Tibial nerve (tissue), 4 donors: ENCODE measurements at regions not wholly inside any gene's neighbourhood (a gene's known extent, or its start where the extent isn't known, plus 50 kb on each side); places are given as distances from the start of the nearest gene placed in this dataset.
"Not testable (repeated sequence)": the region's sequence is repeated elsewhere in the genome, so short reads cannot be mapped to it uniquely, and the experiment has no call there.

Experiments used
- DNase-seq, 2 donors: peaks; one replicate each; pipeline ENCODE4 v3.0.0-alpha.2; 2019; ENCODE audit warnings: low spot score in 2 of 2
- H3K27ac ChIP-seq, 4 donors: fragments of 200-600 bp; sonication (generic) in 3 of 4; one replicate each; pipeline ENCODE4 v1.5.1; 2017 to 2019; ENCODE audit warnings: mild to moderate bottlenecking in 1 of 4
- H3K27me3 ChIP-seq, 2 donors: fragments of 200-600 bp; sonication (generic) in 1 of 2; one replicate each; pipeline versions ENCODE4 v1.5.1 to v1.6.0; 2017 to 2019
- H3K36me3 ChIP-seq, 3 donors: fragments of 200-600 bp; sonication (generic); one replicate each; pipeline ENCODE4 v1.5.1; 2018 to 2019
- H3K4me1 ChIP-seq, 4 donors: fragments of 200-600 bp; sonication (generic) in 3 of 4; one replicate each; pipeline ENCODE4 v1.5.1; 2017 to 2019
- H3K4me3 ChIP-seq, 4 donors: fragments of 200-600 bp; sonication (generic) in 3 of 4; one replicate each; pipeline ENCODE4 v1.5.1; 2017 to 2019; ENCODE audit warnings: mild to moderate bottlenecking in 1 of 4, moderate library complexity in 1 of 4
- H3K9me3 ChIP-seq, 4 donors: fragments of 200-600 bp; sonication (generic) in 3 of 4; one replicate each; pipeline ENCODE4 v1.5.1; 2017 to 2019
- EP300 ChIP-seq, 2 donors: sonication (generic); formaldehyde crosslinking; IDR thresholded peaks; one replicate each; pipeline ENCODE4 v1.6.1; 2017; ENCODE audit warnings: antibody characterized with exemption in 2 of 2, mild to moderate bottlenecking in 1 of 2
- POLR2A ChIP-seq, 2 donors: fragments of 450-650 bp; IDR thresholded peaks; one replicate each; pipeline ENCODE4 v1.6.1; 2017; ENCODE audit warnings: antibody characterized with exemption in 2 of 2, mild to moderate bottlenecking in 2 of 2, moderate library complexity in 2 of 2
- WGBS, 2 donors: methylation state at CpG; one replicate each; pipeline ENCODE4 v1.1.5; 2018; 5-methylcytosine and 5-hydroxymethylcytosine counted together
- TF ChIP-seq, protein P1 (sequence below), 5 experiments: fragments of 200-600 bp in 3 of 5; fragments of 450-650 bp in 2 of 5; sonication (generic) in 3 of 5; IDR thresholded peaks; one replicate each; pipeline ENCODE4 v1.5.1; 2016 to 2019; ENCODE audit warnings: antibody characterized with exemption in 5 of 5, mild to moderate bottlenecking in 3 of 5, moderate library complexity in 2 of 5

DNA sequence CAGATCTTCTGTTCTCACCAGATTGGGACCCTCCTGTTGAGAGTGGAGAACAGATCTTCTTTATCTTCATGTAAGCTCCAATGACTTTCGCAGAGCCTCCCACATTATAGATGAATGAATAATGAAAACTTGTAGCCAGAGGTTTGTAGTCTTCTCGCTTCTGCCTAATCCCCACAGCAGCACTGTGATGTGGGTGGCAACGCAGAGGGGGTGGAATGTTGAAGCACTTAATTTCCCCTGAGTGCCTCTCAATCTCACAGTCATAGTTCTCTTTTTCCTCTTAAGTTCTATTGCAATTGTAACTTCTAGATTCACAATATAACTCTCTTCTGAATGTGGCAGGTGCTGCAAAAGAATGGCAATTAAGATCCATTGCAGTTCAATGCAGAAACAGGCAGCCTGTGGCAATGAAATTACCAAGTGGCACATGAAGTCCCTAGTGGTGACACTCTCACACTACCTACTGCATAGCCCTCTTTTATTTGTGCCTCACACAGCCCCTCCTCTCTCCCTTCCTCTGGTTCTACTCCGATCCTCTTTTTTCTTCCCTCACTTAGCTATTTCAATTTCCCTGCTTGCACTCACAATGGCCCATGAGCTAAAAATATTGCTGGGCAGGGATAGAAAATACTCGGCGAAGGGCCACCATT is 281.9 kb downstream of the UBE3D start:
- Histone ChIP-seq H3K4me1 (no peaks in the 10 kb centered on the region), H3K27me3 (no peaks in the 10 kb centered on the region), H3K27ac (no peak overlapping the region), H3K4me3 (no peak overlapping the region), H3K9me3 (no peaks in the 10 kb centered on the region), H3K36me3 (no peaks in the 10 kb centered on the region)
- TF ChIP-seq, protein P1, sequence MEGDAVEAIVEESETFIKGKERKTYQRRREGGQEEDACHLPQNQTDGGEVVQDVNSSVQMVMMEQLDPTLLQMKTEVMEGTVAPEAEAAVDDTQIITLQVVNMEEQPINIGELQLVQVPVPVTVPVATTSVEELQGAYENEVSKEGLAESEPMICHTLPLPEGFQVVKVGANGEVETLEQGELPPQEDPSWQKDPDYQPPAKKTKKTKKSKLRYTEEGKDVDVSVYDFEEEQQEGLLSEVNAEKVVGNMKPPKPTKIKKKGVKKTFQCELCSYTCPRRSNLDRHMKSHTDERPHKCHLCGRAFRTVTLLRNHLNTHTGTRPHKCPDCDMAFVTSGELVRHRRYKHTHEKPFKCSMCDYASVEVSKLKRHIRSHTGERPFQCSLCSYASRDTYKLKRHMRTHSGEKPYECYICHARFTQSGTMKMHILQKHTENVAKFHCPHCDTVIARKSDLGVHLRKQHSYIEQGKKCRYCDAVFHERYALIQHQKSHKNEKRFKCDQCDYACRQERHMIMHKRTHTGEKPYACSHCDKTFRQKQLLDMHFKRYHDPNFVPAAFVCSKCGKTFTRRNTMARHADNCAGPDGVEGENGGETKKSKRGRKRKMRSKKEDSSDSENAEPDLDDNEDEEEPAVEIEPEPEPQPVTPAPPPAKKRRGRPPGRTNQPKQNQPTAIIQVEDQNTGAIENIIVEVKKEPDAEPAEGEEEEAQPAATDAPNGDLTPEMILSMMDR (IDR thresholded peaks at IDR 0.05): no peak
- TF ChIP-seq POLR2A (IDR thresholded peaks at IDR 0.05): no peak
- no peak for TF ChIP-seq EP300 (IDR thresholded peaks at IDR 0.05)
- WGBS, 2 donors: 51 to 52% methylated on average over 6 of the region's 6 CpGs
- no peak for DNase-seq

DNA sequence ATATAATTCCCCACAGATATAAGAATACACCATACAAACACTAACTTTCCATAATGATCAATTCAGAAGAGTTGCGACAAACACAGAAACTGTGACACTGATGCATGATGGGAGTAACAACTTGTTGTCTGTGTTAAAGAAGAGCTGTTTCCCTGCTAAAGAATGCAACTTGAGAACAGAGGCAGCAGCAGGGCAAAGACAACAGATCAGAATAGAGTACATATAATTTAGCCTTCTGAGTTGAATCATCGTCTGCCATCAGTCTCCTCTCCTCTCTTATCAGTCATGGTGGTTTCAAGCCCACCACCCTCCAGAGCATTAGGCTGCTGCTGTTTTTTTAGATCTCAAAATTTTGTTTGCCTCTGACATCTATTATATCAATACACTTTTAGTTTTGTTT is 280.4 kb downstream of the UBE3D start:
- H3K27ac ChIP-seq: no peak overlapping the region
- H3K9me3 ChIP-seq: peaks cover 0 to 7% (median 0%) of the 10 kb centered on the region in 4 donors
- H3K36me3 ChIP-seq: no peaks in the 10 kb centered on the region
- no peaks in the 10 kb centered on the region for H3K27me3 ChIP-seq
- TF ChIP-seq, protein P1 (IDR thresholded peaks at IDR 0.05): no peak
- TF ChIP-seq POLR2A (IDR thresholded peaks at IDR 0.05): no peak
- no peak for TF ChIP-seq EP300 (IDR thresholded peaks at IDR 0.05)
- no peaks in the 10 kb centered on the region for H3K4me1 ChIP-seq
- WGBS, 2 donors: 59 to 60% methylated on average over 2 of the region's 2 CpGs
- DNase-seq: no peak
- no peak overlapping the region for H3K4me3 ChIP-seq

DNA sequence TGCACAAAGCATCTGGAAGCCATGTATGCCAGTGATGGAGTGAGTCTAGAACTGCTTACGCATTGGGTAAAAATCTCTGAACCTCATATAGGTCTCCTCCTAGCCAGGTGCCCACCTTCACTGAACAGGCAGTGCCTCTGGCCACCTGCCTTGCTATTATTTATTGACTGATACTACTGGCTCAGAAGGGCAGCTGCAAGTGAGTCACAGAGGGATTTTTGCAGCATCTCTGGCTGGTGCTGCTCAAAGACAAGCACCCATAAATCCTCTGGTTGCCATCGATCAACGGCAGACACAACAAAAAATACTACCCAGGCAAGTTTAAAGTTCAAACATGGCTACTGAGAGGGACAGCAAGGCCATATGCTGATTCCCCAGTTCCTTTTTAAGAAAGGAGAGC is 279.4 kb downstream of the UBE3D start:
- TF ChIP-seq EP300 (IDR thresholded peaks at IDR 0.05) (no peak), POLR2A (IDR thresholded peaks at IDR 0.05) (no peak)
- TF ChIP-seq, protein P1 (IDR thresholded peaks at IDR 0.05): no peak
- Histone ChIP-seq H3K36me3 (no peaks in the 10 kb centered on the region), H3K27me3 (no peaks in the 10 kb centered on the region), H3K27ac (no peak overlapping the region), H3K4me3 (no peak overlapping the region), H3K4me1 (no peaks in the 10 kb centered on the region), H3K9me3 (peaks cover 0 to 18% (median 0%) of the 10 kb centered on the region in 4 donors)
- 62 to 69% methylated on average over 3 of the region's 3 CpGs for WGBS, 2 donors
- DNase-seq: no peak

DNA sequence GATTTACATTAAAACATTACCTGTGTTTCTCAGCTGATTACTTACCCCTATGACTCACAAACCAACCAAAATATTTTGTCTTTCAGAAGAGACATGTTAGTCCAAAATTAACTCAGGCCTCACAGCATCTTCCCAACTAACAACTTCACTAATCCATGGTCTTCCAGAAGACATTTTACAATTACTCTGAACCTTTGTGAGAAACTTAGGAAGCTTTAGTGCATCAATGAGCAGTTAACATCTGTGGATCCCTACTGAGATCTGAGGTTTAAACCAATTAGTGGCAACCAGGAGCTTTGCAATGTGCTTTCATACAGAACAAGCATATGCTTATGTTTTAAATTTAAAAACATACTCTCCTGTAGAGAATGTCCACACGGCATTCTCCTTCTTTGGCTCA is 269.7 kb downstream of the UBE3D start:
- Histone ChIP-seq H3K36me3 (no peaks in the 10 kb centered on the region), H3K27ac (no peak overlapping the region), H3K4me1 (no peaks in the 10 kb centered on the region), H3K27me3 (no peaks in the 10 kb centered on the region), H3K4me3 (no peak overlapping the region), H3K9me3 (peaks cover 0 to 18% (median 0%) of the 10 kb centered on the region in 4 donors)
- DNase-seq: no peak
- TF ChIP-seq, protein P1 (IDR thresholded peaks at IDR 0.05): no peak
- TF ChIP-seq EP300 (IDR thresholded peaks at IDR 0.05): no peak
- no peak for TF ChIP-seq POLR2A (IDR thresholded peaks at IDR 0.05)
- 50 to 54% methylated on average over 1 of the region's 1 CpG for WGBS, 2 donors

DNA sequence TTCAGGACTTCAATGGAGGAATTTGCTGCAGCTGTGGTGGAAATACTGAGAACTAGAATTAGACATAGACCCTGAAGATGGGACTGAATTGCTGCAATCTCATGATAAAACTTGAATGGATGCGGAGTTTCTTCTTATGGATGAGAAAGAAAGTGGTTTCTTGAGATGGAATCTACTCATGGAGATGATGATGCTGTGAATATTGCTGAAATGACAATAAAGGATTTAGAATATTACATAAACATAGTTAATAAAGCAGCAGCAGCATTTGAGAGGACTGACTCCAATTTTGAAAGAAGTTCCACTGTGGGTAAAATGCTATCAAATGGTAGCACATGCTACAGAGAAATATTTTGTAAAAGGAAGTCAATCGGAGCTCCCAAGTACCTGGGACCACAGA is 264.6 kb downstream of the UBE3D start:
- H3K4me1 ChIP-seq: no peaks in the 10 kb centered on the region
- H3K9me3 ChIP-seq: peaks cover 0 to 26% (median 0%) of the 10 kb centered on the region in 4 donors
- no peak overlapping the region for H3K27ac ChIP-seq
- no peak overlapping the region for H3K4me3 ChIP-seq
- no peak for TF ChIP-seq POLR2A (IDR thresholded peaks at IDR 0.05)
- TF ChIP-seq EP300 (IDR thresholded peaks at IDR 0.05): no peak
- no peaks in the 10 kb centered on the region for H3K27me3 ChIP-seq
- no peak for DNase-seq
- H3K36me3 ChIP-seq: no peaks in the 10 kb centered on the region
- 93 to 97% methylated on average over 2 of the region's 2 CpGs for WGBS, 2 donors

DNA sequence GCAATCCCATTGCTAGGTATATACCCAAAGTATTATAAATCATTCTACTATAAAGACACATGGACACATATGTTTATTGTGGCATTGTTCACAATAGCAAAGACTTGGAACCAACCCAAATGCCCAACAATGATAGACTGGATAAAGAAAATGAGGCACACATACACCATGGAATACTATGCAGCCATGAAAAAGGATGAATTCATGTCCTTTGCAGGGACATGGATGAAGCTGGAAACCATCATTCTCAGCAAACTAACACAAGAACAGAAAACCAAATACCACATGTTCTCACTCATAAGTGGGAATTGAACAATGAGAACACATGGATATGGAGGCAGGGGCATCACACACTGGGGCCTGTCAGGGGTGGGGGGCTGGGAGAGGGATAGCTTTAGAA is 249.4 kb downstream of the UBE3D start:
- not testable (repeated sequence) for H3K9me3 ChIP-seq, DNase-seq, H3K4me3 ChIP-seq, H3K27ac ChIP-seq, H3K36me3 ChIP-seq, H3K4me1 ChIP-seq, H3K27me3 ChIP-seq
